NK-92 treated with Interleukin-12 subunit alpha and Interleukin-12 subunit beta, amount 100 ng/mL, for 24 hours (cell line): ENCODE measurements at regions not wholly inside any gene's neighbourhood (a gene's known extent, or its start where the extent isn't known, plus 50 kb on each side); places are given as distances from the start of the nearest gene placed in this dataset.
"Not testable (repeated sequence)": the region's sequence is repeated elsewhere in the genome, so short reads cannot be mapped to it uniquely, and the experiment has no call there.

Experiments
- DNase-seq: peaks from one replicate; lab custom pipeline; 2025; lab: John Stamatoyannopoulos, UW

GRCh38 chr2:131584380-131584779, 56.7 kb downstream of the CCDC74A start:
- no peak for DNase-seq

DNA sequence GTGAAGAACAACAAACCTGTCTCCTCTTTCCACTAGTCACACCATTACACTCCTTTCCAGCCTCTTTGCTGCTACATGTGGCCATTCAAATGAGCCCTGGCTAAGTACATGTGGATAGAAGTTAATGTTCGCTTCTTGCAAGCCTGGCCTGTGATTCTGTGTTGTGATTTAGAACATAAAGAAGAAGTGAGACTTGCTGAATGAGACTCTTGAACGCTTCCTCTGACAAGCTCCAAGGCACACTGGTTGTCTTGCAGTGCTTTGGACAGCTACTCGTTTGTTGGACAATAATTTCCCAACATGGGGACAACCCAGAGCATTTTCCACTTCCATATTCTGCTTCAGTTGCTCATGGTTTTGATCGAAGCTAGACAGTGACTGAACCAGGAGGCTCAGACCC, 57.3 kb downstream of the CCDC74A start:
- no peak for DNase-seq

DNA sequence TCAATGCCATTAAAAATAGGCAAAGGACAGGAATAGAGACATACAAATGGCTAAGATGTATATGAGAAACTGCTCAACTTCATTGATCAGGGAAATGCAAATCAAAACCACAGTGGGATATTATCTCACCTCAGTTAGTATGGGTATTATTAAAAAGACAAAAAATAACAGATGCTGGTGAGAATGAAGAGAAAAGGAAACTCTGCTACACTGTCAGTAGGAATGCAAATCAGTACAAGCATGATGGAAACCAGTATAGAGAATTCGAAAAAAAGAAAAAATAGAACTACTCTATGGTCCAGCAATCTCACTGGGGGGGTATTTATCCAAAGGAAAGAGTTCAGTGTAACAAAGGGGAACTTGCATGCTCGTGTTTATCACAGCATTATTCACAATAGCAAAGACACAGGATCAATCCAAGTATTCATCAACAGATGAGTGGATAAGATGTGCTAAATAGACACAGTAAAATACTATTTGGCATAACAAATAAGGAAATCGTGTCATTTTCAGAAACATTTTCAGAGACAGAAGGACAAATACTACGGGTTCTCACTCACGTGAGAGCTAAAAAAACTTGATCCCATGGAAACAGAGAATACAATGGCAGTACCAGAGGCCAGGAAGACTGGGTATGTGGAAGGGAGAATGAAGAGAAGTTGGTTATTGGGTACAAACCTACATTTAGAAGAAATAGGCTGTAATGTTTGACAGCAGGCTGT, 60.6 kb downstream of the CCDC74A start:
- DNase-seq: no peak

- not testable (repeated sequence) for DNase-seq
Observed at GRCh38 chr2:131589126-131589525, 61.4 kb downstream of the CCDC74A start.

- no peak for DNase-seq
Observed at GRCh38 chr2:131590366-131590765, 62.7 kb downstream of the CCDC74A start.

- DNase-seq: no peak
Observed at GRCh38 chr2:131590896-131591295, 63.2 kb downstream of the CCDC74A start.

GRCh38 chr2:131596561-131596960, 68.9 kb downstream of the CCDC74A start:
- not testable (repeated sequence) for DNase-seq

DNA sequence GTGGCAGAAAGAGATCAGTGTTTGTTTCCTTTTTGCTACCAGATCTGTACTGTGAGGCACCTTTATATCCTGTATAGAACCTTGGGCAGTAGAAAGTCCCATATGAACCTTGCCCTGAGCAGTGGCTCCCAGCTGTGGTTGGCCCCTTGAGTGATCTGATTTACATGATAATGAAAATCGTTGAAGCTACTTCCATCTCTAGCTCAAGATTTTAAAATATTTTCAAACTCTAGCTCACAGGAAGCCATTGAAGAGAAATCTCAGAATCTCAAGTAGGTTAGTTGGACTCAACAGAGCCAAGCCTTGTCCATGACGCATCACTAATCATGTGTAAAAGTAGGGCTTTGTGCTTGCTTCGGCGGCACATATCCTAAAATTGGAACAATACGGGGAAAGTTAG, 74.8 kb downstream of the CCDC74A start:
- not testable (repeated sequence) for DNase-seq

- not testable (repeated sequence) for DNase-seq
Observed at GRCh38 chr2:131604652-131605051, 77.0 kb downstream of the CCDC74A start.

DNA sequence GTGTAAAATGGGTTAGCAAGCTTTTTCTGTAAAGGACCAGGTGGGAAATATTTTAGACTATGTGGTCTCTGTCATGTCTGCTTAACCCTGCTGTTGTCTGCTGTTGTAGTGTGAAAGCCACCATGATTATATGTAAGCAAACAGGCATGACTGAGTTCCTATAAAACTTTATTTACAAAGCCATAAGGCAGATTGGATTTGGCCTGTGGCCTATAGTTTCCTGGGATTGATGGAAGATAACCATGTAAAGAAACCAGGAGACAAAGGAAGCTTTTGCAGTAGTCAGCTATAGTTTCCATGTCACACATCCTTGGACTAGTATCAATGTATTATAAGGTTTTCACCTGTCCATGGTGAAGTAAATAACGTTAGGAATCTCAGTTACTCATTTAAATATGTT, 78.7 kb downstream of the CCDC74A start:
- not testable (repeated sequence) for DNase-seq

GRCh38 chr2:131607056-131607455, 79.4 kb downstream of the CCDC74A start:
- not testable (repeated sequence) for DNase-seq

- DNase-seq: not testable (repeated sequence)
Observed at GRCh38 chr2:131614539-131614938, 86.9 kb downstream of the CCDC74A start.

DNA sequence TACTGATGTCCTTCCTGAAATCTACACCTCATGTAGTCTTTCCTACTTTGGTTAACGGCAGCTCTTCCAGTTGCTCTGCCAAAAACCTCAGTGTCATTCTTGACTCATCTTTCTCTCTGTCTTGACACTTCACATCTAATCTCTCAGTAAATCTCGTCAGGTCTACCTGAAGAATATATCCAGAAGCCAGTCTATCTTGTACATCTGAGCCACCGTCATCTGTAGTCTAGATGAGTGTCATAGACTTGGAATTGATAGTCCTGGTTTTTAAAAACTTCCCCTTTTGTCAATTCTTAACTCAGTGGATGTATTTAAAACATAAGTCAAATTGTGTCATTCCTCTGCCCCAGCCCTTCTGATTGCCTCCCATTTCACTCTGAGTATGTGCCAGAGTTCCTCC, 90.6 kb downstream of the CCDC74A start:
- DNase-seq: not testable (repeated sequence)

GRCh38 chr2:131622874-131623273, 95.2 kb downstream of the CCDC74A start:
- DNase-seq: not testable (repeated sequence)

DNA sequence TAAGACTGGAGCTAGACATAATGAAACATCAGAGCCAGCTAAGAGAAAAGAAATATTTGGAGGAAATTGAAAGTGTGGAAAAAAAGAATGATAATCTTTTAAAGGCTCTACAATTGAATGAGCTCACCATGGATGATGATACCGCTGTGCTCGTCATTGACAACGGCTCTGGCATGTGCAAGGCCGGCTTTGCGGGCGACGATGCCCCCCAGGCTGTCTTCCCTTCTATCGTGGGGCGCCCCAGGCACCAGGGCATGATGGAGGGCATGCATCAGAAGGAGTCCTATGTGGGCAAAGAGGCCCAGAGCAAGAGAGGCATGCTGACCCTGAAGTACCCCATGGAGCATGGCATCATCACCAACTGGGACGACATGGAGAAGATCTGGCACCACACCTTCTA, 98.3 kb downstream of the CCDC74A start:
- not testable (repeated sequence) for DNase-seq

GRCh38 chr2:131626565-131626964, 98.9 kb downstream of the CCDC74A start:
- DNase-seq: not testable (repeated sequence)

DNA sequence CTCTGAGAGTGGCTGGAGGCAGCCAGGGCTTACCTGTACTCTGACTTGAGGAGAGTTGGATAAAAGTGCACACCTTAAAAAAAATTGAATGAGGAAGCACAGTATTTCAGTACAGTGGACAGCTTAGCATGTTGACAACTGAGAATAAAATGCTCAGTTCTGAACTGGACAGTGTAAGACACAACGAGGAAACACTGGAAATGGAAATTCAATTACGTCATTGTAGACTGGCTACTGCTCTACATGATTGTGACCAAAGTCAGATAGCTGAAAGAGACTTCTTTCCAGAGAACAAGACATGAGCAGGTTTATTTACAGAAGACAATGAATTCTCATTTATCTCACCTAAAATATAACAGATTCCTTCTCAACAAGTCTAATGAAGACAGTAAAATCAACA, 100.1 kb downstream of the CCDC74A start:
- not testable (repeated sequence) for DNase-seq

DNA sequence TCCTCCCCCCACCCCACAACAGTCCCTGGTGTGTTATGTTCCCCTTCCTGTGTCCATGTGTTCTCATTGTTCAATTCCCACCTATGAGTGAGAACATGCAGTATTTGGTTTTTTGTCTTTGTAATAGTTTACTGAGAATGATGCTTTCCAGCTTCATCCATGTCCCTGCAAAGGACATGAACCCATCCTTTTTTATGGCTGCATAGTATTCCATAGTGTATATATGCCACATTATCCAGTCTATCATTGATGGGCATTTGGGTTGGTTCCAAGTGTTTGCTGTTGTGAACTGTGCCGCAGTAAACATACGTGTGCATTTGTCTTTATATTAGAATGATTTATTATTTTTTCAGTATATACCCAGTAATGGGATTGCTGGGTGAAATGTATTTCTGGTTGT, 104.0 kb downstream of the CCDC74A start:
- not testable (repeated sequence) for DNase-seq

DNA sequence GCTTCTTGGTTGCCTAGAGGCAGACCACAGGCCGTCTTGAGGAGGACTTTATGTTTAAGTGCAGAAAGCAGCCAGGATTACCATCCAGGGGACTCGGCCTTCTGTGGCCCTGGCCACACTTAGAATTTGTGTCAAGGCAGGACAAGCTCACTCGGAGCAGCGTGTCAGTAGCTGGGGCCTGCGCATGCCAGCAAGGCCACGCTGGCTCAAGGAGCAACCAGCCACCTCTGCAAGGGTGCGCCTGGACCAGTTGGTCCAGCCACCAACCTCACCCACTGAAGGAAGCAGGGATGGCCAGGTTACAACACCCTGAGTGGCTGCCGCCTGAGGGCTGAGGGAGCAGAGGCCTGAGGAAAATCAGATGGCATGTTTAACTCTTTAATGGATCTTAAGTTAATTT, 105.7 kb downstream of the CCDC74A start:
- not testable (repeated sequence) for DNase-seq

DNA sequence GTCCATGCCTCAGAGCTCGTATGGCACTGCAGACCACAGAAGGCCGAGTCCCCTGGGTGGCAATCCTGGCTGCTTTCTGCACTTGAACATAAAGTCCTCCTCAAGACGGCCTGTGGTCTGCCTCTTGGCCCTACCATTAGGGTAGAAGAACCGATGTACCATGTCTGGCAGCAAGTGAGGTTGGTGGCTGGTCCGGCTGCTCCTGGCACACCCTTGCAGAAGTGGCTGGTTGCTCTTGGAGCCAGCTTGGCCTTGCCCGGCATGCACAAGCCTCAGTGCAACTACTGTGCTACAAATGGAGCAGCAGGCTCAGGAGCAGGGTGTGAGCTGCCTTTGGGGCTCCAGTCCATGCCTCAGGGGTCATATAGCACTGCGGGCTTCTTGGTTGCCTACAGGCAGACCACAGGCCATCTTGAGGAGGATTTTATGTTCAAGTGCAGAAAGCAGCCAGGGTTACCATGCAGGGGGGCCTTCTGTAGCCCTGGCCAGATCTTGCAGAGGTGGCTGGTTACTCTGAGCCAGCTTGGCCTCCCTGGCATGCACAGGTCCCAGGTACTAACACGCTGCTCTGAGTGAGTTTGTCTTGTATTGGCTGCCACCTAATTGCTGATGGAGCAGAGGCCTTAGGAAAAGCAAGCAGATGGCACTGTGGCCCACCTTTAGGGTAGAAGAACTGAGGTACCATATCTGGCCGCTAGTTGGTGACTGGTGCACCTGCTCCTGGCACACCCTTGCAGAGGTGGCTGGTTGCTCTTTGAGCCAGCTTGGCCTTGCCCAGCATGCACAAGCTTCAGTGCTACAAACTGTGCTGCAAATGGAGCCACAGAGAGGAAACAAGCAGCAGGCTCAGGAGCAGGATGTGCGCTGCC, 106.4 kb downstream of the CCDC74A start:
- DNase-seq: not testable (repeated sequence)

GRCh38 chr2:131635611-131636010, 107.9 kb downstream of the CCDC74A start:
- DNase-seq: no peak

- DNase-seq: not testable (repeated sequence)
Observed at GRCh38 chr2:131636704-131637308, 109.1 kb downstream of the CCDC74A start.
